A673 (cell line): ENCODE measurements at regions not wholly inside any gene's neighbourhood (a gene's known extent, or its start where the extent isn't known, plus 50 kb on each side); places are given as distances from the start of the nearest gene placed in this dataset.

Experiments used
- BruUV-seq: library from RNA; stranded (reverse); fragments of 400-500 nt; replicated peaks from 2 replicates; lab custom pipeline; 2021; lab: Mats Ljungman, UMichigan
- CTCF ChIA-PET: fragments of 300-600 bp; sonication (Branson Sonifier 250); formaldehyde crosslinking; loops from one replicate; lab custom pipeline; 2022; ENCODE audit warnings: antibody characterized with exemption; lab: Charles Lee
- POLR2A ChIA-PET: fragments of 300-600 bp; sonication (Branson Sonifier 250); formaldehyde crosslinking; loops from one replicate; lab custom pipeline; 2022; ENCODE audit warnings: antibody characterized with exemption; ENCODE audit not compliant: low non-redundant PET; lab: Charles Lee
- DNase-seq: peaks from one replicate; pipeline ENCODE4 v3.0.0-alpha.2; 2015; ENCODE audit warnings: low spot score
- H3K27ac ChIP-seq: fragments of 200-600 bp; sonication (generic); 2 replicates; pipeline ENCODE4 v1.5.1; 2016; ENCODE audit warnings: mixed run types, low read depth, mild to moderate bottlenecking, mixed read lengths, antibody characterized with exemption, low read length; ENCODE audit not compliant: poor library complexity, severe bottlenecking
- H3K27me3 ChIP-seq: fragments of 200-600 bp; sonication (generic); replicated peaks from 2 replicates; pipeline ENCODE4 v1.6.1; 2017; ENCODE audit warnings: mixed run types, low read depth, mild to moderate bottlenecking, mixed read lengths, antibody characterized with exemption, low read length; ENCODE audit not compliant: insufficient read depth, poor library complexity
- H3K36me3 ChIP-seq: fragments of 200-600 bp; sonication (generic); 2 replicates; pipeline ENCODE4 v1.6.1; 2016; ENCODE audit warnings: mixed run types, mild to moderate bottlenecking, mixed read lengths, antibody characterized with exemption, low read length; ENCODE audit not compliant: insufficient read depth, poor library complexity, severe bottlenecking
- H3K4me1 ChIP-seq: fragments of 200-600 bp; sonication (generic); 2 replicates; pipeline ENCODE4 v1.6.1; 2017; ENCODE audit warnings: mixed run types, mild to moderate bottlenecking, mixed read lengths, antibody characterized with exemption, low read length; ENCODE audit not compliant: insufficient read depth, poor library complexity, severe bottlenecking
- H3K4me3 ChIP-seq: fragments of 200-600 bp; sonication (generic); 2 replicates; pipeline ENCODE4 v1.5.1; 2016; ENCODE audit warnings: low read depth, mixed run types, mild to moderate bottlenecking, mixed read lengths, low read length; ENCODE audit not compliant: poor library complexity, severe bottlenecking
- H3K9me3 ChIP-seq: fragments of 200-600 bp; sonication (generic); 2 replicates; pipeline ENCODE4 v1.6.1; 2016; ENCODE audit warnings: mixed run types, low read depth, mild to moderate bottlenecking, mixed read lengths, antibody characterized with exemption, low read length; ENCODE audit not compliant: poor library complexity, severe bottlenecking
- CTCF ChIP-seq: fragments of 300-800, 200-600 bp; sonication (generic); conservative IDR thresholded peaks from 2 replicates; pipeline ENCODE4 v1.5.1; 2017; ENCODE audit warnings: low read depth, mild to moderate bottlenecking, antibody characterized with exemption, low read length, moderate library complexity, mixed read lengths
- EZH2 ChIP-seq: fragments of 200-600 bp; sonication (generic); IDR thresholded peaks from 2 replicates; pipeline ENCODE4 v1.6.1; 2017; ENCODE audit warnings: borderline replicate concordance, low read depth, mild to moderate bottlenecking, mixed read lengths, antibody characterized with exemption, low read length; ENCODE audit not compliant: poor library complexity, severe bottlenecking
- intact Hi-C: fragments of 100-400 bp; cut with micrococcal nuclease; formaldehyde crosslinking; loops from one replicate; pipeline ENCODE4 v1.10.0; 2022; ENCODE audit not compliant: unreplicated experiment

GRCh38 chr1:55685560-55685959 is 470.4 kb upstream of the USP24 start:
- intact Hi-C loops = no loop called here
- TF ChIP-seq CTCF (no peak), EZH2 (no peak)
- H3K4me3 ChIP-seq = no peak overlapping the region
- no peaks in the 10 kb centered on the region for H3K4me1 ChIP-seq
- H3K9me3 ChIP-seq = no peaks in the 10 kb centered on the region
- no peak for DNase-seq
- no TSS peak for BruUV-seq
- H3K27me3 ChIP-seq = peaks cover 10% of the 10 kb centered on the region
- CTCF ChIA-PET = no interaction called here
- H3K27ac ChIP-seq = no peak overlapping the region
- POLR2A ChIA-PET = no interaction called here
- no peaks in the 10 kb centered on the region for H3K36me3 ChIP-seq

GRCh38 chr1:55684131-55684650 is 469.0 kb upstream of the USP24 start:
- Histone ChIP-seq H3K4me3 (no peak overlapping the region), H3K27ac (no peak overlapping the region), H3K9me3 (no peaks in the 10 kb centered on the region), H3K36me3 (no peaks in the 10 kb centered on the region), H3K27me3 (peaks cover 10% of the 10 kb centered on the region), H3K4me1 (no peaks in the 10 kb centered on the region)
- intact Hi-C loops = no loop called here
- ChIA-PET CTCF (no interaction called here), POLR2A (no interaction called here)
- DNase-seq = no peak
- TF ChIP-seq EZH2 (no peak), CTCF (no peak)
- no TSS peak for BruUV-seq

DNA sequence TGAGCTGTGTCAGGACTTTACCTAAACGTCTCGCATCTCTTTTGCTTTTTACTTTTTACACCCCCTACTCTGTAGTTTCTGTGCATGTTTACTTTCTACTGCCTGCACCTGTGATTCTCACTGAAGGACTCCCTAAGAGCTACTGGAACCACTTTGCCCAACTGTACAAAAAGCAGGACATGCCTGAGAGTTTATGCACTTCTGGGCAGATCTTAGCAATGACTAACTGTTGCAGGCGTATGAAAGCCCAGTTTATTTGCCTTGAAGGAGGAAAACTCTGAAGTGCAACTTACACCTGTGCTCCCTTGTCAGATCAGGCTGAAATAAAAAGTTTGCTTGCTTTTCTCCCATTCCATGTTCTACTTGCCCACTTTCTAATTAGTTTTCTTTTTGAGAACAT is 467.0 kb upstream of the USP24 start:
- ChIA-PET CTCF (no interaction called here), POLR2A (no interaction called here)
- H3K27me3 ChIP-seq = peaks cover 3% of the 10 kb centered on the region
- no peak overlapping the region for H3K27ac ChIP-seq
- H3K9me3 ChIP-seq = no peaks in the 10 kb centered on the region
- no TSS peak for BruUV-seq
- no peaks in the 10 kb centered on the region for H3K36me3 ChIP-seq
- intact Hi-C loops = no loop called here
- TF ChIP-seq EZH2 = no peak
- TF ChIP-seq CTCF = no peak
- no peak for DNase-seq
- H3K4me1 ChIP-seq = no peaks in the 10 kb centered on the region
- H3K4me3 ChIP-seq = no peak overlapping the region
